Nucleus accumbens (tissue), 56 donors: ENCODE measurements at regions not wholly inside any gene's neighbourhood (a gene's known extent, or its start where the extent isn't known, plus 50 kb on each side); places are given as distances from the start of the nearest gene placed in this dataset.

Source experiments
- DNase-seq, 56 donors: peaks; one replicate each; lab custom pipeline; 2025; lab: John Stamatoyannopoulos, UW

DNA sequence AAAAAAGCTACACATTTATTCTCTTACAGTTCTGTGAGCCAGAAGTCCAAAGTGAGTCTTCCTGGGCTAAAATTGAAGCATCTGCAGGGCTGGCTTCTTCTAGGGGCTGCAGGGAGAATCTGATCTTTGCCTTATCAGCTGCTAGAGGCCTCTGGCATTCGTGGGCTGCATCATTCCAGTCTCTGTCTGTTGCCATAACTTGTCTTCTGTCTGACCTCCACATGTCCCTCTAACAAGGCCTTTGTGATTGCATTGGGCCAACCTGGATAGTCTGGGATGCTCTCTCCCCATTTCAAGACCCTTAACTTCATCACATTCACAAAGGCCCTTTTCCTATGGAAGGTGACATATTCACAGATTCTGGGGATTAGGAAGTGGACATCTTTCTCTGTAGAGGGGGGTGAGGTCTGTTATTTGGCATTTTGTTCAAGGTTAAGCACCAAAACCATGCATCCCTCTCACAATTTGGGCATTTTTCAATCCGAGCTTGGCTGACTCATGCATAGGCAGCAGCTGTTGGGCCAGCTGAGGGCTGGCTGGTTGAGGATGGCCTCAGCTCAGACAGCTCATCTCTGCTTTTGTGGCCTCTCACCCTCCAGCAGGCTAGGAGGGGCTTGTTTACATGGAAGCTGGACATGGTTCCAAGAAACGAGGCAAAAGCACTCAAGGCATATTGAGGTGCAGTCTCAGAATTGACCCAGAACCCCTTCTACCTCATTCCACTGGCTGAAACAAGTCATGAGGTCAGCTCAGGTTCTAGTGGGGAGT lies 116.1 kb upstream of the NXT1 start:
- DNase-seq: no peak

GRCh38 chr20:23233341-23233740 lies 117.2 kb upstream of the NXT1 start:
- DNase-seq: no peak

GRCh38 chr20:23232679-23233308 lies 117.8 kb upstream of the NXT1 start:
- no peak for DNase-seq

DNA sequence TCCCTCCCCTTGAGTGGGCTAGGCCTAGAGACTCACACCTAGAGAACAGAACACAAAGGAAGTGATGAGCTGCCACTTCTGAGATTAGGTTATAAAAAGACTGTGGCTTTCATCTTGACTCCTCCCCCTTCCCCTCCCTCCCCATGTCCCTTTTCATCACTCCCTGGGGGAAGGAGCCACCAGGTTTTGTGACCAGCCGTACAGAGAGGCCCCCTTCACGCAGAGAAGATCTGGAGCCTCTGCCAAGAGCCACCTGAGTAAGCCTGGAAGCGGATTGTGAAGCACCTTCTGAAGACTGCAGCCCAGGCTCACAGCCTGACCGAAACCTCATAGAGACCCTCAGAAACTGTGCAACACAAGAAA lies 118.4 kb upstream of the NXT1 start:
- DNase-seq: no peak

DNA sequence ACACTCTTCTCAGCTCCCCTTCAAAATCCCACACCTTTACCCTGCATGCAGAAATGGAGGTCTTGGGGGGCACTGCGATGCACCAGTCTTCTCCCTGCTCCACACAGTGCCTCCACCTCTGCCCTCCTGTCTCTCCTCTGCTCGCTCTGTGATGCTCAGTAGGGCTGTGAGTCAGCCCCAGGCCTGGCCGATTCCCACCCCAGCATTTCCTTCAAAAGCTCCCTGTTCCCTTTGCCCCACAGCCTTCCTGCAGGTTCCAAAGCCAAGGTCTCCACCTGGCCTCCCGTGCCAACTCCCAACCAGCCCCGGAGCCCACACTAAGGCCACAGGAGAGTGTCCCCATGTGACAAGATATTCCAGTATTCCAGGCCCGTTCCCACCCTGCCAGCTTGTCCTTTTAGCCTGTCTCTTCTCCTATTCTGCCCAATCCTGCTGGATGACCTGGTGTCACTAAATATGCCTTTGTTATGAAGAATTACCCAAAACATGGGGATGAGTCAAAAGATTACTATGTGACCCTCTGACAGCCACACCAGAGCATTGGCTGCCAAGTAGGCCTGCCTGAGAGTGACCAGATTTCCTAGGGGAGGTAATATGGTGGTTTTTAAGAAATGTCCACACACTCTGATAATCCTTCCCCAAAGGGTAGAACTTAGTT lies 118.9 kb upstream of the NXT1 start:
- no peak for DNase-seq

DNA sequence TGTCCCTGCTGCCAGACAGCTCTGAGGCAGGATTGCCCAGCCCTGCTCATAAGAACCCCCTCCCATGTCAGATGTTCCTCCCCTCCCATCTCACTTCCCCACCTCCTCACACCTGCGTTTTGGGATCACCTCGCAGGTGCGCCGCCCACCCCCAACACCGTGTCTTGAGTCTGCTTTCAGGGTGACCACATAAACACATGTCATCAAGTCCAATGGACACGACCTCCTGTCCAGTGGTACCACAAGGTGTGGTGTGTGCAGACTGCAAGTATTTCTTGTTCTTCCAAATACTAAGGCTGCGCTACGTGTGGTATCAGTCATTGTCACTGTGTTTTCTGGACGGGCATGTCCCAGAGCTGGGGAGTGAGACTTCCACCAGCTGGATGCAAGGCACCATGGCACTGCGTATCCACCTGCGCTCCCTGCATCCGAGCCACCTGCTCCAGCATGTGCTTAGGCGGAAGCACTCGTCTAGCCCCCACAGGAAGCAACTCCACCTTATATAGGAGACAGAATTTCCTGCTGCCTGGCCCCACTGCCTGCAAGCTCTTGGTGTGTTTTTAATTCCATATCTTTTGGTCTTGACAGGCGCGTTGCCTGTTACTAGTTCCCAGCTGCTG lies 119.7 kb upstream of the NXT1 start:
- DNase-seq: no peak

- no peak for DNase-seq
These were observed 120.6 kb upstream of the NXT1 start for GRCh38 chr20:23229989-23230388.

GRCh38 chr20:23228912-23229311 lies 121.7 kb upstream of the NXT1 start:
- DNase-seq: no peak

DNA sequence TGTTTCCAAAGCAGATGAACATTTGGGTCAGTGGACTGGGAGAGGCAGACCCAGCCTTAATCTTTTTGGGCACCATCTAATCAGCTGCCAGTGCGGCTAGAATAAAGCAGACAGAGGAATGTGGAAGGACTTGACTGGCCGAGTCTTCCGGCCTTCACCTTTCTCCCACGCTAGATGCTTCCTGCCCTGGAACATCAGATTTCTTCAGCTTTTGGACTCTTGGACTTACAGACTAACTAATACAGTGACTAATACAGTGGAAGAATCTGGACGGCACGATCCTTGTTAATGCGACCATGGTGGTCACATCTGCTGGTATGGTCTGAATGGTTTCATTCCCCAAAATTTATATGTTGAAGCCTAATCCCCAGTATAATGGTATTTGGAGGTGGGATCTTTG lies 122.6 kb upstream of the NXT1 start:
- no peak for DNase-seq

DNA sequence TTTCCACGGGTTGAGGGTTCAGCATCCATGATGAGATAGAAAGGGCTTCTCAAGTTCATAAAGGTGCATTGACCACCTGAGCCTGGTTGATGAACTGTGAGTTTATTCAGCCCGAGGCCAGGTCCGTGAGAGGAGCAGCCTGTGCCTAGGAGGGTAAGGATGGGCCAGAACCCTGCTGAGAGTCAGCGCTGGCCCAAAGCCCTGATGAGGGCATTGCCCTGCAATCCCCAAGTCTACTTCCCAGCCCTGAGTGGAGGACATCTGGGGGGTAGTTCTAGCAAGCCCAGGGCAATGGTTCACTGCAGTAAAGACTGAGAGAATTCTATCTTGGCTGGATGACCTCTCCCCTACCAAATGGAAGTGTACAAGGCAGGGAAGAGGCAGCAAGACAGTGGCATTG lies 123.3 kb upstream of the NXT1 start:
- no peak for DNase-seq

GRCh38 chr20:23226612-23227265 lies 123.9 kb upstream of the NXT1 start:
- DNase-seq: no peak

- DNase-seq: peak in 1 of 56 donors; percentile 17
These were observed 125.1 kb upstream of the NXT1 start for GRCh38 chr20:23225407-23226060.

DNA sequence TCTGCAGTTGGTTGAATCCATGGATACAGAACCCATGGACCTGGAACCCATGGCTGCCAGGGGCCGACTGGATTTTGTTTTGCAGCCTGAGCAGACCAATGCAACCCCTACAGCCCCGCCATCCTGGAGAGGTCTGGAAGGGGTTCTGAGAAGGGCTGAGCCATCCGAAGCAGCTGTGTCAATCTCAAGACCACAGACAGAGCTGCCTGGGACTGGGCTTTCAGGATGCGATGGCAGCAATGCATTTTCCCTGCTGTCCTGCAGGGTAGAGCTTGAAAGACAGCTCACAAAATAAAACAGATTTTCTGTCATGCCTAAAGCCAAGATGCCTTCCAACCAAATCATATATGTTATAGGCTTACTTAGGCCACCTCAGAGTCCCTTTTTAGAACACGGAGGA lies 125.8 kb upstream of the NXT1 start:
- DNase-seq: no peak

DNA sequence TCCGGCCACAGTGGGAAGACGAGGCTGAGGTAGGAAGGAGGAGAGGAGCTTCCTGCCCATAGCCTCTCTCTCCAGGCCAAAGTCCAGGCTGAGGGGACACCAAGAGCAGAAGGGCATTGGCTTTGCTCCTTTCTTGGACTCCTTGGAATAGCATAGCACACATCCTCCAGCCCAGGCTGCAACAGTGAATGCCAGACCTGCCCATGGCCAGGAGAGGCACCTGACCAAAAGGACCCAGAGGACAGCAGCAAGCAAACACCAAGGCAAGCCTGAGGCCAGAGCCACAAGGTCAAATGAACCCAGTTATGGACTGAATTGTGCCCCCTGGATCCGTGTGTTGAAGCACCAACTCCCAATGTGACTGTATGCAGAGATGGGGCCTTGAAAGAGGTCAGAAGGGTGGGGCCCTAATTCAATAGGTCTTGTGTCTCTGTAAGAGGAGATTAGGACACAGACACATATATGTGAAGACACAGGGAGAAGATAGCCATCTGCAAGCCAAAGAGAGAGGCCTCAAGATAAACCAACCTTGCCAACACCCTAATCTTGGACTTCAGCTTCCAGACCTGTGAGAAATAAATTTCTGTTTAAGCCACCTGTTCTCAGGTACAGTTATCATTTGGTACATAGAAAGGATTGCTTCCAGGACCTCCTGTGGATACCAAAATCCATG lies 126.5 kb upstream of the NXT1 start:
- no peak for DNase-seq

DNA sequence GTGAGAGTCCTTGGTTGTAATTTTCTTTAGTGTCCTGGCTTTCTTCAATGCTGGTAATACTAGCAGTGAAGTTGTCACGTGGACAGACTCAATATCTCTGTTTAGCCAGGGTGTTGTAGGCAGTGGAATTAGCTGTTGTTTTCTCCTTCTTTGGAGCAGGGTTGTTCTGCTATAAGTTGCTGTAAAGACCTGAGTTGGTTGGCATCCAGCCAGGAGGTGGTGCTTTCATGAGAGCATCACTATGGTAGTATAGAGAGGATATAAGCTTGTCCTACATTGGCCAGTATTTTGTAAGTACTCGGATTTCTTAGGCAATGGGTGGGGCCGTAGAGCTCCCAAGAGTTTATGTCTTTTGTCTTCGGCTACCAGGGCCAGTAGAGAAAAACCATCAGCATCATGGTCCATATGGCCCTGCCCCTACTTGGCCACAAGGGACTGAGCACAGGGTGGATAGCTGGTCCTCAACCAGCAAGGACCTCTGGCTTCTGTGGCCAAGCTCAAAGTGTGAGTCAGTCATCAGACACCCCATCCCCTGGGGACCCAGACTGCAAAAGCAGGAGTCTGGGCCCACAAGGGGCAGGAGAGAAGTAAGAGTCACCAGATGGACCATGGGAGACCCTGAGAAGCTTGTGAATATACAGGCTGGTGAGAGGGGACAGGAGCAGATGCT lies 127.9 kb upstream of the NXT1 start:
- no peak for DNase-seq

- no peak for DNase-seq
These were observed 130.9 kb upstream of the CD93 start for GRCh38 chr20:23217023-23217422.

- DNase-seq: no peak
These were observed 129.3 kb upstream of the CD93 start for GRCh38 chr20:23215344-23215995.

DNA sequence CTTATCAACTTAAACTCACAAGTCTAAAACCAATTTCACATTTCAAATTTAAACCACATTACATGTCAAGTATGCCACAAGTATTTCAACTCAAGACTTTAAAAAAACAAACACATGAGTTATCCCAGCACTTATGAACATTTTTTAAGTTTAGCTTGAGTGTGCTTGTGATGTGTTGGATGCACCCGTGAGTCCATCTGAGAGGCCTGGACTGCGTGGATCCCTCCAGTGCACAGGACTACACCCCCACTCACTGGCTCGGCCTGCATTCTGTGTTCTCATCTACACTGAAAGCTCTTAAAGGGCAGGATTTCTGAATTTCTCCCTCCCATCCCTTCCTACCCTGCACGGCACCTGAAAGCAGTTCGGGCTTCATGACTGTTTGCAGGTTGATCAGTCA lies 128.8 kb upstream of the CD93 start:
- no peak for DNase-seq

DNA sequence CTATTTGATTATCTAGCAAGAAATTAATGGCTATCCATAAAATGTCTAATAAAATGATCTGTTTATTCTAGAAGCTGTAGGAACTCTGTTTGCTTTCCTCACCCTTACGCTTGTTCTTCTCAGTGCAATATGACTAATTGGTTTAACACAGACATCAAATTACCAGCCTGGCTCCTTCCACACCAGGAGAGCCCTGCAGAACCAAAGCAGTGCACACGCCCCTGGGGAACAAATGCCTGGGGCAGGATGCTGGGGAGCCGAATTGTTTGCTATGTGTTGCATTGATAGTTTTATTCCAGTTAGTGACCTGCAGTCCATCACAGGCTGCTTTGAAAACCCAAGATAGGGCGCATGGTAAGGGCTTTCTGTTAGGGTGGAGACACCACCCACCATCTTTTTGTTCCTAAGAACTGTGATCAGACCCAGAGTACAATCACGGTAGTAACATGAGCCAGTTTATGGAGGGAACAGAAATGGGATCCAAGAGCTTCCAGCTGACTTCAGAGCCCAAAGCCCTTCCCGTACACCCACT lies 126.4 kb upstream of the CD93 start:
- DNase-seq: no peak
